Ishikawa (cell line): ENCODE measurements at regions not wholly inside any gene's neighbourhood (a gene's known extent, or its start where the extent isn't known, plus 50 kb on each side); places are given as distances from the start of the nearest gene placed in this dataset.

Source experiments
- CEBPB ChIP-seq: IDR thresholded peaks from 2 replicates; pipeline ENCODE4 v1.6.1; 2012
- CREB1 ChIP-seq: IDR thresholded peaks from 2 replicates; pipeline ENCODE4 v1.6.1; 2012; ENCODE audit warnings: low read depth
- EGR1 ChIP-seq: IDR thresholded peaks from 2 replicates; pipeline ENCODE4 v1.6.1; 2012
- EP300 ChIP-seq: IDR thresholded peaks from 2 replicates; pipeline ENCODE4 v1.6.1; 2012; ENCODE audit warnings: borderline replicate concordance
- FOXM1 ChIP-seq: IDR thresholded peaks from 2 replicates; pipeline ENCODE4 v1.6.1; 2012; ENCODE audit warnings: low read depth, borderline replicate concordance
- MAX ChIP-seq: IDR thresholded peaks from 2 replicates; pipeline ENCODE4 v1.6.1; 2012
- NFIC ChIP-seq: IDR thresholded peaks from 2 replicates; pipeline ENCODE4 v1.6.1; 2012
- RAD21 ChIP-seq: IDR thresholded peaks from 2 replicates; pipeline ENCODE4 v1.6.1; 2012; ENCODE audit warnings: low read depth
- TAF1 ChIP-seq: IDR thresholded peaks from 2 replicates; pipeline ENCODE4 v1.6.1; 2012; ENCODE audit warnings: low read depth, mild to moderate bottlenecking
- TCF12 ChIP-seq: IDR thresholded peaks from 2 replicates; pipeline ENCODE4 v1.6.1; 2012; ENCODE audit warnings: low read depth
- TEAD4 ChIP-seq: IDR thresholded peaks from 2 replicates; pipeline ENCODE4 v1.6.1; 2012
- YY1 ChIP-seq: IDR thresholded peaks from 2 replicates; pipeline ENCODE4 v1.6.1; 2012; ENCODE audit warnings: low read depth
- ZBTB7A ChIP-seq: IDR thresholded peaks from 2 replicates; pipeline ENCODE4 v1.6.1; 2012; ENCODE audit warnings: low read depth
- TF ChIP-seq, protein P1 (sequence below): IDR thresholded peaks from 2 replicates; pipeline ENCODE4 v1.6.1; 2012
- TF ChIP-seq, protein P2 (sequence below): IDR thresholded peaks from 2 replicates; pipeline ENCODE4 v1.6.1; 2012; ENCODE audit warnings: low read depth, mild to moderate bottlenecking

- TF ChIP-seq NFIC: no peak
- TF ChIP-seq FOXM1: no peak
- TF ChIP-seq, protein P1, sequence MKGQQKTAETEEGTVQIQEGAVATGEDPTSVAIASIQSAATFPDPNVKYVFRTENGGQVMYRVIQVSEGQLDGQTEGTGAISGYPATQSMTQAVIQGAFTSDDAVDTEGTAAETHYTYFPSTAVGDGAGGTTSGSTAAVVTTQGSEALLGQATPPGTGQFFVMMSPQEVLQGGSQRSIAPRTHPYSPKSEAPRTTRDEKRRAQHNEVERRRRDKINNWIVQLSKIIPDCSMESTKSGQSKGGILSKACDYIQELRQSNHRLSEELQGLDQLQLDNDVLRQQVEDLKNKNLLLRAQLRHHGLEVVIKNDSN: no peak
- TF ChIP-seq, protein P2, sequence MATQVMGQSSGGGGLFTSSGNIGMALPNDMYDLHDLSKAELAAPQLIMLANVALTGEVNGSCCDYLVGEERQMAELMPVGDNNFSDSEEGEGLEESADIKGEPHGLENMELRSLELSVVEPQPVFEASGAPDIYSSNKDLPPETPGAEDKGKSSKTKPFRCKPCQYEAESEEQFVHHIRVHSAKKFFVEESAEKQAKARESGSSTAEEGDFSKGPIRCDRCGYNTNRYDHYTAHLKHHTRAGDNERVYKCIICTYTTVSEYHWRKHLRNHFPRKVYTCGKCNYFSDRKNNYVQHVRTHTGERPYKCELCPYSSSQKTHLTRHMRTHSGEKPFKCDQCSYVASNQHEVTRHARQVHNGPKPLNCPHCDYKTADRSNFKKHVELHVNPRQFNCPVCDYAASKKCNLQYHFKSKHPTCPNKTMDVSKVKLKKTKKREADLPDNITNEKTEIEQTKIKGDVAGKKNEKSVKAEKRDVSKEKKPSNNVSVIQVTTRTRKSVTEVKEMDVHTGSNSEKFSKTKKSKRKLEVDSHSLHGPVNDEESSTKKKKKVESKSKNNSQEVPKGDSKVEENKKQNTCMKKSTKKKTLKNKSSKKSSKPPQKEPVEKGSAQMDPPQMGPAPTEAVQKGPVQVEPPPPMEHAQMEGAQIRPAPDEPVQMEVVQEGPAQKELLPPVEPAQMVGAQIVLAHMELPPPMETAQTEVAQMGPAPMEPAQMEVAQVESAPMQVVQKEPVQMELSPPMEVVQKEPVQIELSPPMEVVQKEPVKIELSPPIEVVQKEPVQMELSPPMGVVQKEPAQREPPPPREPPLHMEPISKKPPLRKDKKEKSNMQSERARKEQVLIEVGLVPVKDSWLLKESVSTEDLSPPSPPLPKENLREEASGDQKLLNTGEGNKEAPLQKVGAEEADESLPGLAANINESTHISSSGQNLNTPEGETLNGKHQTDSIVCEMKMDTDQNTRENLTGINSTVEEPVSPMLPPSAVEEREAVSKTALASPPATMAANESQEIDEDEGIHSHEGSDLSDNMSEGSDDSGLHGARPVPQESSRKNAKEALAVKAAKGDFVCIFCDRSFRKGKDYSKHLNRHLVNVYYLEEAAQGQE: no peak
- TF ChIP-seq EP300: no peak
- no peak for TF ChIP-seq EGR1
- no peak for TF ChIP-seq RAD21
- TF ChIP-seq CEBPB: no peak
- TF ChIP-seq MAX: no peak
- TF ChIP-seq YY1: no peak
- no peak for TF ChIP-seq TCF12
- no peak for TF ChIP-seq TAF1
- no peak for TF ChIP-seq ZBTB7A
- no peak for TF ChIP-seq CREB1
- TF ChIP-seq TEAD4: no peak
Observed at GRCh38 chr3:137106612-137107240, 148.9 kb downstream of the IL20RB start.

DNA sequence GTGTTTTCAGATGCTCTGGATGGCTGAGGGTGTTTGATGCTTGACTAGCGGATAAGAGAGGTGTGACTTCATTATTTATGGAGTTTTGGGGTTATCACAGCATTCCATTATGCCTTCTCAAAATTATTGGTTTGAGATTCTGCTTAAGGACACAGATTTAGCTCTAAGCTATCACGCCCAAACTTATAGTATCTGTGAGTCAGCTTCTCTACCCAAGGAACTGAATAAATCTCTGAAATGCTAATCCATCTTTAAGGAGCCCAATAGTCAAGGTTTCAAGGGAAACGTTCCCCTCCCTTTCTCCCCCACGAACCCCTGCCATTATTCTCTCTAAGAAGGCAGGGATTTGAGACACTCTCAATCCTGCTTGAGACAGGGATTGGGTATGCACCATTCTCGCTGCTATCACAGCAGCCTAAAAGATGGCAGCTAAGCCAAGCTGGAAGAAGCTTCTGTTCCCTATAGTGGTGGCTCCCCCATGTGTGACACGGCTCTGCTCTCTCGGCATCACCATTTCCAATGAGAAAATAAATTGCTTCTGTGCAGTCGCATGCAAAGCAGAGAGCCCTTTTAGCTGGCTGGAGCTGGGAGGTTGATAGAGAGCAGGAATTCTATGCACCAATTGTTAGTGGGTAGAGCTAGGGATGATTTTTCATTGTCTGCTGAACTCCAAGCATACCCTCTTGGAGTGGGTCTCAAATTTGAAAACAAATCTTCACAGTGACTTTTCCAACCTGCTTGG, 151.1 kb downstream of the IL20RB start:
- TF ChIP-seq TAF1: no peak
- TF ChIP-seq ZBTB7A: no peak
- no peak for TF ChIP-seq MAX
- TF ChIP-seq EGR1: no peak
- TF ChIP-seq CEBPB: no peak
- TF ChIP-seq EP300: no peak
- no peak for TF ChIP-seq CREB1
- TF ChIP-seq NFIC: no peak
- no peak for TF ChIP-seq FOXM1
- TF ChIP-seq, protein P1: no peak
- TF ChIP-seq, protein P2: no peak
- no peak for TF ChIP-seq YY1
- TF ChIP-seq RAD21: no peak
- TF ChIP-seq TEAD4: no peak
- TF ChIP-seq TCF12: no peak

DNA sequence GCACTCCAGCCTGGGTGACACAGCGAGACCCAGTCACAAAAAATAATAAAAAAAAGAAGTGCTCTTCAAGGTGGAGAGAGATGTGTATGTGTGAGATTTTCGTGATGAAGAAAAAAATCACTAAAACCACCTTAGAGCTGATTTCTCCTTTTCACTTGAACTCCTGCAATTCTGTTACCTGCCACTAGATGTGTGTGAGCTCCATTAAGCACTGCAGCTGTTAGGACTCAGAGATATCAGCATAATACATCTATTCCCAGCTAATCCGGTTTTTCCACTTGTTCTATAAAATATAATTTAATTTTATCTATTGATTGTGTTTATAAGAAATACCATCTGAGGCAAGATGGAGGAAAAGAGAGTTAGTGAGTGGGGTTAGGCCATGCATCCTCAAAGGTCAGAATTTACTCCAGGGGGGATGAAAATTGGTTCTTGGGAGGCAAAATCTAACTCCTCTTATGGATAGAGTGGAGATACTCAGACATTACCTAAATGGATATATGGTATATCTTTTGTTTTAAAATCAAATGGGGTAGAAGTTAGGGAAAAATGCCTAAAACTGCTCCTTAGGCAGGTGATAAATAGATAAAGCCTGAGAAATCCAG, 152.7 kb downstream of the IL20RB start:
- TF ChIP-seq RAD21 (peak; percentile 60), ZBTB7A (no peak)

DNA sequence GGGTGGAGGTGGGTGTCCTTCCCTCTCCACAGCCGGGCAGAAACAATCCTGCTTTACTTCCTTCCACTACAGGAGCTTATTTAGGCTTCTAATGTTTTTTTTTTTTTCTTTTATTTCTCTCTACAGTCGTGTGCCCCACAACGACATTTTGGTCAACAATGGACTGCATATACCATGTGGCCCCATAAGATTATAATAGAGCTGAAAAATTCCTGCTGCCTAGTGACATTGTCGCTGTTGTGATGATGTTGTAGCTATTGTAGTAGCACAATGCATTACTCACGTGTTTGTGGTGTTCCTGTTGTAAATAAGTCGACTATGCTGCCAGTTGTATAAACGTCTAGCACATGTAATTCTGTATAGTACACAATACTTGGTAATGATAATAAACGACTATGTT, 153.7 kb downstream of the IL20RB start:
- TF ChIP-seq TAF1: no peak
- no peak for TF ChIP-seq ZBTB7A

GRCh38 chr3:137116619-137117018, 158.8 kb downstream of the IL20RB start:
- TF ChIP-seq CEBPB (no peak), TEAD4 (no peak), RAD21 (no peak), NFIC (no peak), EGR1 (no peak), FOXM1 (no peak), ZBTB7A (no peak), EP300 (no peak), TAF1 (no peak)
- TF ChIP-seq, protein P1: no peak
- TF ChIP-seq, protein P2: no peak
